Stimulated activated memory B cell treated with anti-CD40 and anti-IgM and Interleukin-4, amounts not matched to agents 10 μg/mL and 1 μg/mL and 100 μg/mL, for 72 hours (primary cell): ENCODE measurements at regions not wholly inside any gene's neighbourhood (a gene's known extent, or its start where the extent isn't known, plus 50 kb on each side); places are given as distances from the start of the nearest gene placed in this dataset.
"Not testable (repeated sequence)": the region's sequence is repeated elsewhere in the genome, so short reads cannot be mapped to it uniquely, and the experiment has no call there.

Experiments
- ATAC-seq: fragments of 150-1000 bp; cut with Tn5 transposase; 2 replicates; pipeline ENCODE4 v1.10.0; 2021
- H3K27ac Mint-ChIP-seq: one replicate; pipeline ENCODE4 v1.8.0; 2022; ENCODE audit warnings: mild to moderate bottlenecking, mixed read lengths
- H3K27me3 Mint-ChIP-seq: one replicate; pipeline ENCODE4 v1.8.0; 2022; ENCODE audit warnings: mixed read lengths
- H3K36me3 Mint-ChIP-seq: one replicate; pipeline ENCODE4 v1.8.0; 2022; ENCODE audit warnings: mixed read lengths
- H3K4me1 Mint-ChIP-seq: one replicate; pipeline ENCODE4 v1.8.0; 2022; ENCODE audit warnings: mixed read lengths
- H3K4me3 Mint-ChIP-seq: one replicate; pipeline ENCODE4 v1.8.0; 2022; ENCODE audit warnings: mild to moderate bottlenecking, moderate library complexity, mixed read lengths
- H3K9me3 Mint-ChIP-seq: one replicate; pipeline ENCODE4 v1.8.0; 2022; ENCODE audit warnings: mixed read lengths

GRCh38 chr5:154669913-154670312 is 85.3 kb upstream of the LARP1 start:
- ATAC-seq, H3K4me1 Mint-ChIP-seq, H3K36me3 Mint-ChIP-seq, H3K27ac Mint-ChIP-seq, H3K4me3 Mint-ChIP-seq, H3K27me3 Mint-ChIP-seq: not testable (repeated sequence)
- H3K9me3 Mint-ChIP-seq = peaks cover 14% of the 10 kb centered on the region

GRCh38 chr5:154669402-154669801 is 85.8 kb upstream of the LARP1 start:
- H3K27me3 Mint-ChIP-seq = no peaks in the 10 kb centered on the region
- peaks cover 17% of the 10 kb centered on the region for H3K9me3 Mint-ChIP-seq
- no peak overlapping the region for H3K4me3 Mint-ChIP-seq
- no peaks in the 10 kb centered on the region for H3K4me1 Mint-ChIP-seq
- ATAC-seq = no peak
- H3K27ac Mint-ChIP-seq = no peak overlapping the region
- peaks cover 7% of the 10 kb centered on the region for H3K36me3 Mint-ChIP-seq

GRCh38 chr5:154664869-154665268 is 90.3 kb upstream of the LARP1 start:
- no peak overlapping the region for H3K27ac Mint-ChIP-seq
- peaks cover 7% of the 10 kb centered on the region for H3K36me3 Mint-ChIP-seq
- no peak overlapping the region for H3K4me3 Mint-ChIP-seq
- ATAC-seq = no peak
- H3K4me1 Mint-ChIP-seq = no peaks in the 10 kb centered on the region
- H3K27me3 Mint-ChIP-seq = peaks cover 9% of the 10 kb centered on the region
- peaks cover 21% of the 10 kb centered on the region for H3K9me3 Mint-ChIP-seq

GRCh38 chr5:154663424-154663823 is 91.8 kb upstream of the LARP1 start:
- ATAC-seq = no peak
- no peaks in the 10 kb centered on the region for H3K4me1 Mint-ChIP-seq
- no peak overlapping the region for H3K4me3 Mint-ChIP-seq
- H3K36me3 Mint-ChIP-seq = peaks cover 7% of the 10 kb centered on the region
- H3K9me3 Mint-ChIP-seq = peaks cover 15% of the 10 kb centered on the region
- H3K27ac Mint-ChIP-seq = no peak overlapping the region
- H3K27me3 Mint-ChIP-seq = peaks cover 9% of the 10 kb centered on the region

GRCh38 chr5:154654486-154655371 is 100.4 kb upstream of the LARP1 start:
- H3K27me3 Mint-ChIP-seq = no peaks in the 10 kb centered on the region
- H3K4me3 Mint-ChIP-seq = no peak overlapping the region
- H3K9me3 Mint-ChIP-seq = no peaks in the 10 kb centered on the region
- no peak for ATAC-seq
- H3K27ac Mint-ChIP-seq = no peak overlapping the region
- H3K36me3 Mint-ChIP-seq = no peaks in the 10 kb centered on the region
- peaks cover 11% of the 10 kb centered on the region for H3K4me1 Mint-ChIP-seq

GRCh38 chr5:154653764-154654485 is 101.3 kb upstream of the LARP1 start:
- no peaks in the 10 kb centered on the region for H3K36me3 Mint-ChIP-seq
- H3K27ac Mint-ChIP-seq = no peak overlapping the region
- peaks cover 11% of the 10 kb centered on the region for H3K4me1 Mint-ChIP-seq
- no peak overlapping the region for H3K4me3 Mint-ChIP-seq
- ATAC-seq = peak; percentile 28
- no peaks in the 10 kb centered on the region for H3K9me3 Mint-ChIP-seq
- H3K27me3 Mint-ChIP-seq = no peaks in the 10 kb centered on the region

- ATAC-seq = no peak
- Mint-ChIP-seq H3K27me3 (peaks cover under 1% of the 10 kb centered on the region), H3K36me3 (no peaks in the 10 kb centered on the region), H3K4me3 (no peak overlapping the region), H3K4me1 (peaks cover 11% of the 10 kb centered on the region), H3K9me3 (no peaks in the 10 kb centered on the region), H3K27ac (no peak overlapping the region)
These were observed 101.8 kb upstream of the LARP1 start for GRCh38 chr5:154653418-154653763.

- H3K4me1 Mint-ChIP-seq = peaks cover 13% of the 10 kb centered on the region
- no peaks in the 10 kb centered on the region for H3K9me3 Mint-ChIP-seq
- no peak overlapping the region for H3K27ac Mint-ChIP-seq
- H3K4me3 Mint-ChIP-seq = no peak overlapping the region
- H3K27me3 Mint-ChIP-seq = peaks cover 6% of the 10 kb centered on the region
- ATAC-seq = no peak
- H3K36me3 Mint-ChIP-seq = no peaks in the 10 kb centered on the region
These were observed 102.3 kb upstream of the LARP1 start for GRCh38 chr5:154652746-154653417.

GRCh38 chr5:154651795-154652194 is 103.4 kb upstream of the LARP1 start:
- ATAC-seq, H3K36me3 Mint-ChIP-seq, H3K4me3 Mint-ChIP-seq, H3K27ac Mint-ChIP-seq, H3K9me3 Mint-ChIP-seq: not testable (repeated sequence)
- peaks cover 15% of the 10 kb centered on the region for H3K27me3 Mint-ChIP-seq
- peaks cover 24% of the 10 kb centered on the region for H3K4me1 Mint-ChIP-seq

- peaks cover 18% of the 10 kb centered on the region for H3K4me1 Mint-ChIP-seq
- no peak overlapping the region for H3K27ac Mint-ChIP-seq
- no peak overlapping the region for H3K4me3 Mint-ChIP-seq
- no peak for ATAC-seq
- H3K27me3 Mint-ChIP-seq = peaks cover 23% of the 10 kb centered on the region
- peaks cover 1% of the 10 kb centered on the region for H3K36me3 Mint-ChIP-seq
- H3K9me3 Mint-ChIP-seq = peaks cover 2% of the 10 kb centered on the region
These were observed 106.5 kb upstream of the LARP1 start for GRCh38 chr5:154648706-154649105.

GRCh38 chr5:154648229-154648628 is 106.9 kb upstream of the LARP1 start:
- Mint-ChIP-seq H3K27me3 (peaks cover 28% of the 10 kb centered on the region), H3K4me1 (peaks cover 18% of the 10 kb centered on the region), H3K4me3 (no peak overlapping the region)

GRCh38 chr5:154647761-154648145 is 107.4 kb upstream of the LARP1 start:
- H3K9me3 Mint-ChIP-seq = peaks cover 8% of the 10 kb centered on the region
- H3K27me3 Mint-ChIP-seq = peaks cover 30% of the 10 kb centered on the region
- peaks cover 18% of the 10 kb centered on the region for H3K4me1 Mint-ChIP-seq
- peak overlapping the region; percentile 75 for H3K4me3 Mint-ChIP-seq
- H3K27ac Mint-ChIP-seq = peak overlapping the region; percentile 43
- ATAC-seq = no peak
- H3K36me3 Mint-ChIP-seq = peaks cover 7% of the 10 kb centered on the region

More at GRCh38 chr5:154648229-154648628, 106.9 kb upstream of the LARP1 start:
- no peak overlapping the region for H3K27ac Mint-ChIP-seq
- H3K9me3 Mint-ChIP-seq = peaks cover 6% of the 10 kb centered on the region
- no peak for ATAC-seq
- H3K36me3 Mint-ChIP-seq = peaks cover 6% of the 10 kb centered on the region

GRCh38 chr5:154647114-154647760 is 107.9 kb upstream of the LARP1 start:
- H3K9me3 Mint-ChIP-seq = peaks cover 8% of the 10 kb centered on the region
- H3K4me1 Mint-ChIP-seq = peaks cover 18% of the 10 kb centered on the region
- H3K27ac Mint-ChIP-seq = peak overlapping the region; percentile 43
- peaks cover 7% of the 10 kb centered on the region for H3K36me3 Mint-ChIP-seq
- H3K27me3 Mint-ChIP-seq = peaks cover 30% of the 10 kb centered on the region
- peak overlapping the region; percentile 75 for H3K4me3 Mint-ChIP-seq
- ATAC-seq = peak; percentile 72

GRCh38 chr5:154646745-154647113 is 108.4 kb upstream of the LARP1 start:
- Mint-ChIP-seq H3K27me3 (peaks cover 30% of the 10 kb centered on the region), H3K36me3 (peaks cover 7% of the 10 kb centered on the region), H3K4me3 (peak overlapping the region; percentile 75), H3K4me1 (peaks cover 18% of the 10 kb centered on the region), H3K9me3 (peaks cover 8% of the 10 kb centered on the region), H3K27ac (peak overlapping the region; percentile 43)
- peak; percentile 43 for ATAC-seq
